NT2/D1 (cell line): ENCODE measurements at regions not wholly inside any gene's neighbourhood (a gene's known extent, or its start where the extent isn't known, plus 50 kb on each side); places are given as distances from the start of the nearest gene placed in this dataset.

Experiments used
- SUZ12 ChIP-seq: IDR thresholded peaks from 2 replicates; pipeline ENCODE4 v1.6.1; 2011; ENCODE audit not compliant: insufficient read length, insufficient read depth; ENCODE audit errors: extremely low read depth
- YY1 ChIP-seq: IDR thresholded peaks from 2 replicates; pipeline ENCODE4 v1.6.1; 2011; ENCODE audit not compliant: insufficient read length, insufficient read depth
- ZNF274 ChIP-seq: IDR thresholded peaks from 2 replicates; pipeline ENCODE4 v1.6.1; 2011; ENCODE audit warnings: mild to moderate bottlenecking, low read depth, low read length

DNA sequence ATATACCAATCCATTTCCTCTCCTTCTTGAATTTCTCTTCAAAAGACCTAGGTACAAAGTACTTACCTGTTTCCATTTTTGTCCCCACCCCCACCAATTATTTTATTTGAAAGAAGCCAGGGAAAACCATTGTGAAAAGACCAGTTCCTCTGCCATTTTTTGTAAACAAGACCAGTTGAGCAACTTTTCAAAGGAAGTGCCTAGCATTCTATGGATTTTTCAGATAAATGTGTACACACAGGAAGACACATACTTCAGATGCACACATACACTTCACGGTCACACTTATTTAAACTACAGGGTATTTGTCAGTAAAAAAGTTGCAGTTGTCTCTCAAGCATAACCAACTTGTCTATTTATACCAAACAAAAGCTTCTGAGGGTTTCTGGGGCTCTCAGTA lies 587.2 kb upstream of the KLHL4 start:
- TF ChIP-seq ZNF274 (no peak), YY1 (no peak), SUZ12 (no peak)
